ENCODE measurements at regions not wholly inside any gene's neighbourhood (a gene's known extent, or its start where the extent isn't known, plus 50 kb on each side); places are given as distances from the start of the nearest gene placed in this dataset.

DNA sequence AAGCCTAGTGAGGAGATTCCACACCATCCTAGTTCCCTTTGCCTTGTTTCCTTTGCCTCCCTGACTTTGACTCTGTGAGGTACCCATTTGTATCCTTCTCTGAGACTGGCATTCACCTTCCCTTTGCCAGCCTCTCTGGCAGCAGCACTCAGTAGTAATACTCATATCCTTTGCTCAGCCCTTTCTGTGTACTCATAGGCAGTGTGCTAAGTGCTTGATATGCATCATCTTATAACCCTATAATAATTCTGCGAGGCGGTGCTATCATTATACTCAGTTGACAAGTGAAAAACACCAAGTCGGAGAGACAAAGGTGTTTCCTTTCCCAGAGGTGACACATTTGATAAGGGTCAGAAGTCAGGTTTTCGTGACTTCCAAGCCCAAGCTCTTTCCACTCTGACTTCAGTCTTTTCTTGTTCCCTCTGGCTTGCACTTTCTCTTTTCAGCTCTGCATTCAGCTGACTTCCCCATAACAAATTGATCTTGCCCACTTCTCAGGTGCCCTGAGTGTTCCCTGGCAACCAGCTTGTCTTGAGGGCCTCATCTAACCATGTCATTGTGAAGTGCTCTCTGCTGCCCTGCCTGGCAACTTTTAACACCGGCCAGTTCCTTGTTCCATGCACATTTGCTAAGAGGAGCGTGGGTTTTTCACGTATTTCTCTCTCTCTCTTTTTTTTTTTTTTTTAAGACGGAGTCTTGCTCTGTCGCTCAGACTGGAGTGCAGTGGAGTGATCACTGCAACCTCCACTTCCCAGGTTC is 94.5 kb upstream of the UPP2 start:
- no peak for DNase-seq

DNA sequence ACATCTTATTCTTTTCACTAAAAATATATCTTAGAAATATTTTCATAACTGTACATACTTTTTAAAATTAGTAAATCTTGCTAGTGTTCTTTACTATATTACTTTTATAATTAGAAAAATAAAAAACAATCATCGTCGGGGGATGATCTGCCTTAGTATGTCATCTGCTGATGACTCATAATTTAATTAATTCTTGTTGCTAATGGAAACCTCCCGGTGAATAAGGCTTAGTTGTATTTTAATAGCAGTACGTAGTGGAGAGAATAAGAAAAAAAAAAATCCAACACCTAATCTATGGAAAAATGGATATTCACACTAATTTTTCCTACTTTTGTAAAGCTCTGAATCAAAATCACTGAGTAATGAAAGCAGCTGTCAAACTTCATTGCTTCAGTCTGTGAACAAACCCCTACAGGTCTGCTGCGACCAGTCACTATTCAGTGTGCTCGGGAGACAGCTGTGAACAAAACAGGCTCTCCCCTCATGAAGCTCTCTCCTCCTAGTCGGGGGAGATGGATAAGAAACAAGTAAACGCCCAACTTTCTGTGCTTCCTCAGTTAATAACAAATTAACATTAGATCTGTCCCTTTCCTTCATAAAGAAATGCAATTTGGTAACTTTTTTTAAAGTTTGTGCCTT is 97.4 kb upstream of the UPP2 start:
- peak; percentile 36 for DNase-seq

DNA sequence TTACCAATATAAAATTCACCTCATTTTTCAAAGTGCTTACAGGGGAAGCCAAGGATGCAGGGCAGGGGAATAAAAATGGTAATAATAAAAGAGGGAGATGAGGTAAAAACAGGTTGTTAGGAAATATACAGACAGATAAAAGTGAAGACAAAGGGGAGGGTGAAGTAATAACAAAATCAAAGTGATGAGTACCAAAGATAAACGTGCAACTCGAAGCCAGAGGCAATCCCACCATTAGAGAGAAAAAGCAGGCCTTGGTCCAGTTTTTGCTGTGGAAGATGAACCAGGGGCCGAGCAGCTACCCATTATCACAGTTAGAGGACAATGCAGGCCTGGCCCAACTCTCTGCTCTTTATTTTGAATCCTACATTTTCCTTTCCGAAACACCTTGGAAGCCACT is 99.6 kb upstream of the UPP2 start:
- no peak for DNase-seq

DNA sequence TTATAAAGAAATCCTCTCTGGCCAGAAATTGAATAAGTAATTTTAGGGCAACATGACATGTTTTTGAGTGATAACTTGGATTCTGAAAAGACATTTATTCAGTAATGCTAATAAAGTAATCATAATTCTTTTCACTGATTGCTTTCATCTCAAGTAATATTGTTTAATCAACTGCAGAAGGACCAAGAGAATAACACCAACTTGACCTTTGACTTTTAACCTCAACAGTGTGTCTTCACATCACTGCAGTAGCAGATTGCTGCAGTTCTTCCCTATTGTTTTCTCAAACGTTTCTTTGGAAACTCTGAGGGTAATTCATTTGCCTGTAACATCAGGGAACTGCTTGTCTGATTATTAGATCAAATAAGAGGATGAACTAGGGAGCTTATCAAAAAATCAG is 104.9 kb upstream of the UPP2 start:
- DNase-seq = no peak

DNA sequence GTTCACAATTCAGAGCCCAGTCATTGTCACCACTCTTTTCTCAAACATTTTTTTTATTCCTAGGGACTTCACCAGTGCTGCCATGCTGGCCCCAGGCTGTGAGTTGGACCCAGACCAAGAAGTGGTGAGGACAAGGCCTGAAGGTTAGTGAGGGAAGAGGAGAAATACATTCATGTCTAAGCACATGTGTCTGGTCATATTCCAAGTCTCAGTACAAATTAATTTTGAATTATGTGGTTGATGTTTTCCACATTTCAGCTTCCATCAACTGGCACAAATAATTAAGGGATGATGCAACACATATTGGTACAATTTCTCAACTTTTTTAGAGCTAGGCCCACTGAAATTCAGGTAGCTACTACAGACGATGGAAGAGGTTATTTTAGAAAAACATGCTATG is 106.6 kb upstream of the UPP2 start:
- no peak for DNase-seq

DNA sequence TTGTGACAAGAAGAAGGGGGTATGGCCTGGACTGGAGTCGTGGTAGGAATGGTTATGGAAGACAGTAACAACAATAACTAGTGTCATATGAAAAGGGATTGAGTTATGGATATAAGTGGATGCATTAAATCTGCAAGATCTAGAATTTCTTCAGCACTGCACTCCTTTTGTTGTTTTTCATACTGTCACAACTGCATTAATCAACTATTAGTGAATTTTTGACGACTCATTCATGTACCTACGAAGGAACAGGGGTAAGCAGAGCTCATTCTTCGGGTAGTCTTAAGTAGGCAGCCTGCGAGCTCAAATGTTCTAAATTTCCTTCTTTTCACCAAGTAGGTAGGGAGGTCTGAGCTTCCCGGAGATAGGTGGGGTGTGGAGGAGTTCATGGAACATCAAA is 109.7 kb upstream of the UPP2 start:
- DNase-seq = no peak

DNA sequence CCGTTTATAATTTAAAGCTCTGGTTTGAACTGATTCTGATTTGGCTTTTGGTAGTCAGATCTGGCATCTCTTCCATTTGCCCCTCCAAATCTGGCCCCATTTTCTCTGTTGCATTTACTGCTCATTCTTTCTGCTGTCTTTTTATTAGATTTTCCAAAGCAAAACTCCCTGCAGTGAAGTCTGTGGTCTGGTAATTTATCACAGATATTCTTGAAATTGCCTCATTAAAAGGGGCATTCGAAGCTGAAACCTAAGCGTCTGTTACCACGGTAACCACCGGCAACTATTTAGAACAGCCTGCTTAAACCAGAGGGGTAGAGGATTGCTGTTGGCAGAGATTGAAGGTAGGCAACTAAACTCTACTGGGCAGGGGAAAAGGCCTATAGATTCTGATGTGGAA is 111.5 kb upstream of the UPP2 start:
- DNase-seq = no peak

DNA sequence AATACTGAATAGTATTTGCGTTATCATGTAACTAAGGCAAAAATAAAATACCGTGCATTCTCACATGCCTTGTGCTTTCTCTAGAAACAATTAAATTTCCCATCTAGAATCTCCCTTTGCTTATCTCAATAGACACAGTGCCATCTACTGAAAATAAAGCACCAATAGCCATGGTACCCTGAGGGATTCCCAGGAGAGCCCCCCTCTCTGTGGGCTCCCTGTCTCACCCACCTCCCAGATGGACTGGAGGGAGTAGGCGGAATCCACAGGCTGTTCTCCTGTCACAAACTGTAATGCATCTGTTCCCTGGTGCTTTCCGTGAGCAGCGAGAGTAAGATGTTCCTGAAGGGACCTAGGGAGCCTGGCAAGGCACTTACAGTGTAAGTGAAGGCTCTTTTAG is 112.4 kb upstream of the UPP2 start:
- no peak for DNase-seq

DNA sequence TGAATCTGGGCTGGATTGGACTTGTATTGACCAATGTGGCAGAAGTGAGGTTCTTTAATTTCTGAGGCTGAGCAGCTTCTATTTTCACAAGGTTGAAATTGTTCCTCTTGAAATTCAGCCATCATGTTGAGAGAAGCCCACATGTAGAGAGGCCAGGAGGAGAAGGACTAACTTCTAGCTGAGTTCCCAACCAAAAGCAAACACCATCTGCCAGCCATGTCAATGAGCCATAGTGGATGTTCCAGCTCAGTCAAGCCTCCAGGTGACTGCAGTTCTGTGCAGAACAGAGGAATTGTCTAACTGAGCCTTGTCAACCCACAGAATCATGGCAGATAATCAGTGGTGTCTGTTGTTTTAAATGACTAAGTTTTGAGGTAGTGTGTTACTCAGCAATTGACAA is 110.6 kb upstream of the ACVR1 start:
- DNase-seq = no peak

DNA sequence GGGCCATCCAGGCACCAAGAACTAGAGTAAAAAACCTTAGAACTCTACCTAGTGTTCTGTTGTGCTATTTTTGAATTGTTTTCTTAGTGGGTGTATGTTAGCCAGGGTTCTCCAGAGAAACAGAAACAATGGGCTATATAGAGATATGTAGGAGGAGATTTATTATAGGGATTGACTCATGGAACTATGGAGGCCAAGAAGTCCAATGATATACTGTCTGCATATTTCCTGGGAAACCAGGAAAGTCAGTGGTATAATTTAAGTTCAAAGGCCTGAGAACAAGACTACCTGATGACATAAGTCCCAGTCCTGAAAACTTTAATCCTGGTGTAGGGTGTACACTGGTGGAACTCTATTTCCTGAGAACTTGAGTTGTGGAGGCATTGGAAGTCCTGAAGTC is 108.7 kb upstream of the ACVR1 start:
- DNase-seq = no peak

DNA sequence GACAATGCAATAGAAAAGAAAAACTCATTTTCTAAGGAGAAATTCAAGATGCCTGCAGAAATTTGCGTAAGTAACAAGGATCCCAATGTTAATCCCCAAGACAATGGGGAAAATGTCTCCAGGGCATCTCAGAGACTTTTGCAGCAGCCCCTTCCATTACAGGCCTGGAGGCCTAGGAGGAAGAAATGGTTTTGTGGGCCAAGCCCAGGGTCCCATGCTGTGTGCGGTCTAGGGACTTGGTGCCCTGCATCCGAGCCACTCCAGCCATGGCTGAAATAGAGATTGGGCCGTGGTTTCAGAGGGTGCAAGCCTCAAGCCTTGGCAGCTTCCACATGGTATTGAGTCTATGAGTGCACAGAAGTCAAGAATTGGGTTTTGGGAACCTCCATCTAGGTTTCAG is 103.9 kb upstream of the ACVR1 start:
- DNase-seq = no peak

DNA sequence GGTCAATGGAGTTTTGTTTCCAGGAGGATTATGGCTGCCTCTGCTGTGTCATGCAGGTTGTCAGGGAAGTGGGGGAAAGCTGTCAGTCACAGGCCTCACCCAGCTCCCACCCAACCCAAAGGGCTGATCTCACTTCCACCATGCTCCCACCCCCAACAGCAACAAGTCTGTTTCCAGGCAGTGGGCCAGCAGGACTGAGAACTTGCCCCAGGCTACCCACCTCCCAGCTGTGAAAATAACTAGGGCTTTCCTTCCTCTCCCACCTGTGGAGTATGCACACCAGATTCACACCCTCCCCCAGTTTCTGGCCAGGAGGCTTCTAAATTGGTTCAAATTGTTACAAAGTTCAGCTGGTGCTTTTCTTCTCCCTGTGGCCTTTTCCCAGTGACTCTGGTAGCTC is 95.6 kb upstream of the ACVR1 start:
- no peak for DNase-seq

DNA sequence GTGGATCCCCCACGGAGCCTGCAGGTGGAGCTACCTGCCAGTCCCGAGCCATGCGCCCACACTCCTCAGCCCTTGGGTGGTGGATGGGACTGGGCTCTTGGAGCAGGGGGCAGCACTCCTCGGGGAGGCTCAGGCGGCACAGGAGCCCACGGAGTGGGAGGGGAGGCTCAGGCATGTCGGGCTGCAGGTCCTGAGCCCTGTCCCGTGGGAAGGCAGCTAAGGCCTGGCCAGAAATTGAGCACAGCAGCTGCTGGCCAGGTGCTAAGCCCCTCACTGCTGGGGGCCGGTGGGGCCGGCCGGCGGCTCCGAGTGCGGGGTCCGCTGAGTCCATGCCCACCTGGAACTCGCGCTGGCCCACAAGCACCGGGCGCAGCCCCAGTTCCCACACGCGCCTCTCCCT is 91.7 kb upstream of the ACVR1 start:
- DNase-seq = no peak

DNA sequence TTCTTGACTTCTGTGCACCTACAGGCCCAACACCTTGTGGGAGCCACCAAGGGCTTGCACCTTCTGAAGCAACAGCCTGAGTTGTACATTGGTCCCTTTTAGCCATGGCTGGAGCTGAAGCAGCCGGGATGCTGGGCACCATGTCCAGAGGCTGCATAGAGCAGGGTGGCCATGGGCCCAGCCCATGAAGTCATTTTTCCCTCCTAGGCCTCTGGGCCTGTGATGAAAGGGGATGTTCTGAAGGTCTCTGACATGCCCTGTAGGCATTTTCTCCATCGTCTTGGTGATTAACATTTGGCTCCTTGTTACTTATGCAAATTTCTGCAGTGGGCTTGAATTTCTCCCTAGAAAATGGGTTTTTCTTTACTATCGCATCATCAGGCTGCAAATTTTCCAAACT is 83.1 kb upstream of the ACVR1 start:
- no peak for DNase-seq

DNA sequence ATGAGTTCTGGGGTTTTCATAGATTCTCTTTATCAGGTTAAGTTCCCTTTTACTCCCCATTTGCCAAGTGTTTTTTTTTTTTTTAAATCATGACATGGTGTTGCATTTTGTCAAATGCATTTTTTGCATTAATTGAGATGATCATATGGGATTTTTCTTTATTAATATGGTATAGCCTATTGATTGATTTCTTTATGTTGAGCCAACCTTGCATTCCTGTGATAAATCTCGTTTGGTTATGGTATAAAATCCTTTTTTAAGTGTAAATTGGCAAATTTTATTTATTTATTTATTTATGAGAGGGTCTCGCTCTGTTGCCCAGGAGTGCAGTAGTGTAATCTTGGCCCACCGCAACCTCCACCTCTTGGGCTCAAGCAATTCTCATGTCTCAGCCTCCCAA is 81.5 kb upstream of the ACVR1 start:
- DNase-seq = no peak

DNA sequence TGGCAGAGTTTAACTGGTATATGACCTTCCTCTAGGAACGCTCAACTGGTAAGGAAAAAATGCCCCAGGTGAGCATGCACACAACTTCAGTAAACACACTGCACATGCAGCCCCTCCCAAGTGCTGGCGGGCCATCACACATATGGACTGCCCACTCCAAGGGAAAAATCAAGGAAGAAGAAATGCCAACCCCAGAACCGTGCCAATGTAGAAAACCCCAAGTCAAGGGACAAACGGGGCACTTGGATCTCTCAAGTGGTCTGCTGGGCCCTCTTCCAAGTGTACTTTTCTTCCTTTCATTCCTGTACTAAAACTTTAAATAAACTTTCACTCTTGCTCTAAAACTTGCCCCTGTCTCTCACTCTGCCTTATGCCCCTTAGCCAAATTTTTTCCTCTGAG is 76.4 kb upstream of the ACVR1 start:
- no peak for DNase-seq

DNA sequence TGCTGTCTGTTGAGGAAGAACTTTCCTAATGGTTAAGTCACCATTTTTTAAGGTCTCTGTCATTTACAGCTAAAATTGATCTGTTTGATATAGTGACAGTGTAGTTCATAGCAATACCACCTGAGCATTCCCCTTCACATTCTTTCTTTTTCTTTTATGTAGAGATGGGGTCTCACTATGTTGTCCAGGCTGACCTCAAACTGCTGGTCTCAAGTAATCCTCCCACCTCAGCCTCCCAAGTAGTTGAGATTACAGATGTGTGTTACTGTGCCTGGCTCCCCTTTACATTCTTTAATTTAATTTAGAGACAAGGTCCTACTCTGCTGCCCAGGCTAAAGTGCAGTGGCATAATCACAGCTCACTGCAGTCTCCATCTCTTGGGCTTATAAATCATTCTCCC is 72.7 kb upstream of the ACVR1 start:
- no peak for DNase-seq

DNA sequence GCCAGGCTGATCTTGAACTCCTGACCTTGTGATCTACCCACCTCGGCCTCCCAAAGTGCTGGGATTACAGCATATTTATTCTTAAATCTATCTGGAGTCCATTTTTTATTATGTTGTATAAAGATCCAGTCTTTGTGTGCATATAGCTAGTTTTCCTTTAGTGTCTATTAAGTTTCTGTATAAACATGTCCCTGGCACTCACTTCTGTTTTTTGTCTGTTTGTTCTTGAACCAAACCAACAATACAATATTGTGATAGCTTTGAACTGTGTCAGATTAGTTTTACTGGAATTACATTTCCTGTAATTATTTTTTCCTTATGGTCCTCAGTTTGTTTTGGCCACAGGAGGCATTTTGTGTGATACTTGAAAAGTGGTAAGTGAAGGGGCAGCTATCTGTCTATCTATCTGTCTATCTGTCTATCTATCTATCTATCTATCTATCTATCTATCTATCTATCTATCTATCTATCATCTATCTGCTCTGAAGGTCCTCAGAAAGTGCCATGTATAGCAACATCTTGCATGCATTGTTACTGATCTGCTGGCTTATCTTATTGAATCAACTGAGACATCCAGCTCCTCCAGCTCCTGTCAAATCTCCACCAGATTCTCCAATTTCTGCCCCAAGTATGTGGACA is 70.9 kb upstream of the ACVR1 start:
- DNase-seq = no peak

DNA sequence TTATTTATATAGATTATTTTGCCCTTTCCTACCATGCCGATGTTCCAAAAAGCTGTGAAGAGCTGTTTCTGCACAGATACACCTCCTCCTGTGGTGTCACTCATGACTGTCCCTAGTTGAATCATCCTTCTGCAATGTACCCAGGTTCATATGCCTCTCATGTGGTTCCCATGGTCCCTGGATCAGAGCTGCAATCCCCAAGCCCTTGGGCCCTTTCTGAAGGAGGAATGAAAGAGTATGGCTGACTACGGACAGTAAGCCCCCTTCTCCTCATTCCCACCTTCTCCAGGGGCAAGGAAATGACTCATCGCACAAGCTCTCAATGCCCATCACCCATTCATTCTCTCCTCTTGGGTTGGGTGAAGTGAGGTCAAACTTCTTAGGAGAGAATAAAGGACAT is 63.9 kb upstream of the ACVR1 start:
- DNase-seq = peak; percentile 40

DNA sequence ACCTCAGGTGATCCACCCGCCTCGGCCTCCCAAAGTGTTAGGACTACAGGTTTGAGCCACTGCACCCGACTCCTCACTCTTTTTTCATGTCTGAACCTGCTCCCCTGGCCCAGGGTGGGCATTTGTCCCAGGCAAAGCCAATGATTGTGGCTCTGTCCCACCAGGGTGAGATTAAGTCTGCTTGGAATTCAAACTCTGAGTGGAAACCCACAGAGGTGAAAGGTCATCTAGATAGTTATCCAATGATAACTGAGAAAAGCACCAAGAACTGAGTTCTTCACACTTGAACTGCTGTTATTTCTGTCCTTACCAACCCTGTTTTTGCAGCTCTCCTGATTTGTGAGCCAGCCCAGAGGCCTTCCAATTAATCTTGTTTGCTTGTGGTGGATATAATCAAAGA is 62.4 kb upstream of the ACVR1 start:
- no peak for DNase-seq

DNA sequence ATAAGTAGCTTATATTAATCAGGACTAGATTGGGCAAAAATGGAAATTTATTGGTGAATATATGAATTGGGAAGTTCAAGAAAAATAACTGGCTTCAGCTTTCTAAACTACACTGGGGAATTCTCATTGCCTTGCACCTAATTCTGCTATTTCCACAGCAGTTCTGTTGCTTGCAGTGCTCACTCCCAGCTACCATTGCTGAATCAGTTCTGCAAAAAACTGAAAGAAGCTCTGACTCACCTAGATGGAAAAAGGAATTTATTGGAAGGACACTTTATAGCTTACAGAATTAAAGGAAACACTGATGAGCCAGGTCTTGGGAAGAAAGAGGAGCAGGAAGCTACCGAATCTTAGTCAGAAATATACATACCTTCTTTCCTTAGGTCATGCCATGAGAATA is 60.3 kb upstream of the ACVR1 start:
- DNase-seq = peak; percentile 9

DNA sequence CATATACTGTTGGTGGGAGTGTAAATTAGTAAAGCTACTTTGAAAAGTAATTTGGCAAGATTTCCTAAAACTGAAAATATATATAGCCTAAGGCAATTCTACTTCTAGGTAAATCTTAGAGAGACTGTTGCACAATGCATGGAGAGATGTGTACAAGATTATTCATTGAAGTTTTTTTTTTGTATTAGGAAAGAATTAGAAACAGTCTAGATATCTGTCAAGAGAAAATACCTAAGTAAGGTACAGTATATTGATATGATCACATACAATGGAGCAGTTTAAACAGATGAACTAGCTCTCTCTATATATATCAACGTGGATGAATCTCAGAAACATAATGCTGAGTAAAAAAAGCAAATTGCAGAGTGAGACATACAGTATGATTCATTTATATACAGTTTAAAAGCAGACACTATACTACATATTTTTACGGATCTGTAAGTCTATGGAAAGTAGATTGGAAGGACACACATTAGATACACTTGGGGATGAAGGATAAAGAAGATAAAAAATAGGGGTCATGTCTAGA is 59.3 kb upstream of the ACVR1 start:
- DNase-seq = no peak

DNA sequence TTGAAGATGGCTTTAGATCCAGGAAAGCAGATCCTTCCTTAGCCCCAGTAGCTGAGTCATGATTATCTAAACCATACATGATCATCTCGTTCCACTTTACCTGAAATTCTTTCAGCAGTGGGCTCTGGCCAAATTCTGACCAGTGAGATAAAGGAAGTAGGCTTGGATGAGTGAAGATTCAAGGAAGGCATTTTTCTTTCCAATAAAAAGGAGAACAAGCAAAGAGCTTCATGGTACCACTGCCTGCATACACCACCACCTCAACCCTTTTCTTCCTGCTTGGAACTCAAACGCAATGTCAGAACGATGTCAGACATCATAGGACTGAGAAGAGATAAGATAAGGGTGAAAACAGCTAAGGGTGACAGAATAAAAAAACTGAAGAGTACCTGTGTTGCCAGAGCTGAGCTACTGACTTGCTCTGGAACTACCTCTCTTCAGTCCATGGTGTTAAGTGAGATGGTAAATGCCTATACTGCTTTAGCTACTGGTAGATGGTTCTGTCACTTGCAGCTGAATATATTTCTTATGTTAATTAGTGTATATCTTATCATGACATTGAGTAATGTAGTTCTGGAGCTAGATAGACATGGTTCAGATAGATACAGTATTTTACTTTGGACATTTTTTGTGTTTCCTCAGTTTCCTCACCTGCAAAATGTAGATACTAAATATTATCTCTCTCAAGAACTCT is 58.7 kb upstream of the ACVR1 start:
- DNase-seq = no peak

All from fibroblast of skin of right biceps (primary cell).